K562 (cell line): ENCODE measurements at regions not wholly inside any gene's neighbourhood (a gene's known extent, or its start where the extent isn't known, plus 50 kb on each side); places are given as distances from the start of the nearest gene placed in this dataset.
"Not testable (repeated sequence)": the region's sequence is repeated elsewhere in the genome, so short reads cannot be mapped to it uniquely, and the experiment has no call there.

Experiments used
- ATAC-seq: fragments of 200-7000 bp; cut with Tn5 transposase; 3 replicates; pipeline ENCODE4 v1.9.1; 2020; ENCODE audit warnings: moderate library complexity
- BruUV-seq: library from RNA; stranded (reverse); fragments of 400-500 nt; replicated peaks from 2 replicates; lab custom pipeline; 2021; lab: Mats Ljungman, UMichigan
- CTCF ChIA-PET: fragments of 300-600 bp; formaldehyde crosslinking; extraction: SDS; loops from one replicate; lab custom pipeline; 2021; ENCODE audit warnings: low intra/inter-chr PET ratio; lab: Yijun Ruan, JAX
- POLR2A ChIA-PET: fragments of 300-600, 350-650 bp; sonication (Branson Sonifier 250); formaldehyde crosslinking; extraction: SDS; loops from one replicate; lab custom pipeline; 2021; ENCODE audit warnings: antibody characterized with exemption, inconsistent platforms; lab: Yijun Ruan, JAX
- DNase-seq, 4 experiments: peaks; one replicate each; pipeline versions ENCODE4 v3.0.0 to v3.0.0-alpha.2; 2011 to 2018; ENCODE audit warnings: low spot score in 3 of 4, mixed read lengths in 3 of 4; ENCODE audit errors: extremely low read depth in 1 of 4
- FAIRE-seq: peaks from 2 replicates; lab custom pipeline; 2011; peaks lifted over from hg19 to GRCh38; lab: Jason Lieb, UNC
- H2AFZ ChIP-seq: 2 replicates; pipeline ENCODE4 v1.6.0; 2011; ENCODE audit warnings: low read depth, low read length, control low read depth, inconsistent platforms
- H3K27ac ChIP-seq: fragments of 200-600 bp; 3 replicates; pipeline ENCODE4 v1.8.0; 2011; ENCODE audit warnings: low read depth, mild to moderate bottlenecking, control low read depth, inconsistent platforms, low read length, moderate library complexity, mixed read lengths; ENCODE audit errors: extremely low read depth
- H3K27me3 ChIP-seq, 2 experiments: fragments of 300-600 bp in 1 of 2; 2 replicates in 1 of 2; 3 replicates in 1 of 2; pipeline versions ENCODE4 v1.6.0 to v1.8.0; 2011; ENCODE audit warnings: inconsistent platforms in 2 of 2, low read length in 2 of 2, mild to moderate bottlenecking in 1 of 2, mixed read lengths in 1 of 2, moderate library complexity in 1 of 2; ENCODE audit not compliant: control insufficient read depth in 2 of 2, insufficient read depth in 2 of 2
- H3K36me3 ChIP-seq: fragments of 300-600 bp; 3 replicates; pipeline ENCODE4 v1.8.0; 2011; ENCODE audit warnings: mild to moderate bottlenecking, low read length, inconsistent platforms; ENCODE audit not compliant: control insufficient read depth, insufficient read depth
- H3K4me1 ChIP-seq, 2 experiments: fragments of 200-600 bp in 1 of 2; replicated peaks in 1 of 2; 2 replicates in 1 of 2; 3 replicates in 1 of 2; pipeline versions ENCODE4 v1.5.1 to v1.8.0; 2011; ENCODE audit warnings: inconsistent platforms in 2 of 2, low read length in 2 of 2, mild to moderate bottlenecking in 1 of 2, mixed read lengths in 1 of 2, moderate library complexity in 1 of 2; ENCODE audit not compliant: control insufficient read depth in 2 of 2, insufficient read depth in 2 of 2
- H3K4me2 ChIP-seq: 2 replicates; pipeline ENCODE4 v1.6.1; 2011; ENCODE audit warnings: low read length, control low read depth, inconsistent platforms, mixed read lengths; ENCODE audit not compliant: insufficient read depth
- H3K4me3 ChIP-seq: fragments of 200-600 bp; sonication (generic), shearing (Covaris generic); 2 replicates; pipeline ENCODE4 v1.5.1; 2016; ENCODE audit warnings: control low read depth, inconsistent platforms
- H3K79me2 ChIP-seq: fragments of 200-600 bp; 3 replicates; pipeline ENCODE4 v1.8.0; 2011; ENCODE audit warnings: low read length, inconsistent platforms; ENCODE audit not compliant: control insufficient read depth, insufficient read depth
- H3K9ac ChIP-seq, 2 experiments: 2 replicates each; pipeline versions ENCODE4 v1.6.0 to v1.6.1; 2011; ENCODE audit warnings: low read depth in 2 of 2, low read length in 2 of 2, control low read depth in 1 of 2, inconsistent platforms in 1 of 2, mild to moderate bottlenecking in 1 of 2, mixed read lengths in 1 of 2; ENCODE audit not compliant: insufficient read depth in 1 of 2
- H3K9me1 ChIP-seq: one replicate; pipeline ENCODE4 v1.6.0; 2011; ENCODE audit warnings: inconsistent platforms, mild to moderate bottlenecking, low read length, moderate library complexity; ENCODE audit not compliant: control insufficient read depth, insufficient read depth
- H3K9me3 ChIP-seq: replicated peaks from 2 replicates; pipeline ENCODE4 v1.5.1; 2011; ENCODE audit warnings: low read depth, low read length, inconsistent platforms; ENCODE audit not compliant: control insufficient read depth, insufficient read depth
- H4K20me1 ChIP-seq: replicated peaks from 2 replicates; pipeline ENCODE4 v1.6.1; 2011; ENCODE audit warnings: low read length, inconsistent platforms, mixed read lengths; ENCODE audit not compliant: control insufficient read depth, insufficient read depth
- PYGO2 ChIP-seq: fragments of 450-650 bp; IDR thresholded peaks from 2 replicates; pipeline ENCODE4 v1.6.1; 2016; ENCODE audit warnings: mild to moderate bottlenecking, missing genetic modification characterization, moderate library complexity, missing compliant biosample characterization
- RBM25 ChIP-seq: fragments of 200-400 bp; formaldehyde crosslinking; IDR thresholded peaks from 2 replicates; pipeline ENCODE4 v1.6.1; 2018; ENCODE audit warnings: low read length, low read depth, moderate library complexity; ENCODE audit not compliant: severe bottlenecking
- ZNF146 ChIP-seq: IDR thresholded peaks from one replicate; pipeline ENCODE4 v1.6.1; 2018; ENCODE audit warnings: missing compliant biosample characterization; ENCODE audit not compliant: unreplicated experiment
- WGBS: fragments of 100-300 bp; shearing (Covaris generic); methylation state at CpG from one replicate; pipeline ENCODE4 v1.1.6; 2016; ENCODE audit warnings: low coverage, mixed read lengths; ENCODE audit not compliant: insufficient coverage; ENCODE audit errors: missing lambda C conversion rate; 5-methylcytosine and 5-hydroxymethylcytosine counted together
- in situ Hi-C: fragments of 300-500 bp; cut with MboI; formaldehyde crosslinking; loops from 4 replicates; pipeline ENCODE4 v1.15.0; 2018; ENCODE audit warnings: inconsistent platforms, mixed read lengths
- intact Hi-C: fragments of 100-400 bp; cut with micrococcal nuclease; formaldehyde crosslinking; loops from 2 replicates; pipeline ENCODE4 v1.14.2; 2022

- H3K4me2 ChIP-seq, FAIRE-seq, in situ Hi-C loops, H3K4me3 ChIP-seq, ATAC-seq, H3K27me3 ChIP-seq, H3K36me3 ChIP-seq, H2AFZ ChIP-seq, H3K79me2 ChIP-seq, intact Hi-C loops, H3K9ac ChIP-seq, H3K27ac ChIP-seq, H3K9me3 ChIP-seq, H3K4me1 ChIP-seq, CTCF ChIA-PET, DNase-seq, POLR2A ChIA-PET, BruUV-seq, H3K9me1 ChIP-seq: not testable (repeated sequence)
- 0% methylated on average over 1 of the region's 7 CpGs for WGBS
- TF ChIP-seq RBM25 (peak; percentile 32), ZNF146 (CRISPR knock-in tag) (peak; percentile 78)
- TF ChIP-seq, all 486 proteins: peak for 2; not testable (repeated sequence) for 484
- H4K20me1 ChIP-seq, result not testable (repeated sequence)
Observed at GRCh38 chrX:120729506-120730255, 99.8 kb upstream of the C1GALT1C1 start.

DNA sequence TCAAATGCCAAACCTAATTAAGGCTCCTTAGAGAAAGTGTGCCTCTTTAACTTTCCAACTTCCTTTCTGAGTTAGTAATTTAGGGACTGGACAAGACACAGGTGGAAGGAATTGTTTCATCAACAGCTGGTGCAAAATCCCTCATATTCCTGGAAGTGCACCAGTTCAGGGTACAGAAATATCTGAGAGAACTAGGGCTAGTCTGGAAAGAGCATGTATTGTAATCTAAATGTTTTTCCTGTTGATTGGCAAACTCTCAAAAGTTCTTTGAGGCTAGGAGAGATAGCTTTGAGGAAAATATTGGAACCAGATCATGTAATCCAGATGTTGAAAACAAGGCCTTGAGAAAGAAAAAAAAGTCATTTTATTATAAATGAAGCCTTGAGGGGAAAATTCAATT is 98.1 kb upstream of the C1GALT1C1 start:
- intact Hi-C loops, result no loop called here
- H3K79me2 ChIP-seq, result no peaks in the 10 kb centered on the region
- H3K4me2 ChIP-seq, result no peak overlapping the region
- H3K27me3 ChIP-seq, result peaks cover 0 to 3% of the 10 kb centered on the region in 2 experiments; a peak in 3 of 5 replicates
- H3K9ac ChIP-seq, result no peak overlapping the region
- POLR2A ChIA-PET, result interaction anchor here (0.8 kb wide), 1 partner anchor 13 kb away, joined by 3 read pairs; no protein-coding TSS in a partner anchor
- no peak for TF ChIP-seq PYGO2 (tag)
- no peaks in the 10 kb centered on the region for H3K9me1 ChIP-seq
- DNase-seq, result no peak
- CTCF ChIA-PET, result no interaction called here
- H4K20me1 ChIP-seq, result no peaks in the 10 kb centered on the region
- in situ Hi-C loops, result no loop called here
- BruUV-seq, result no TSS peak
- H3K4me1 ChIP-seq, result no peaks in the 10 kb centered on the region; a peak in 1 of 5 replicates
- H3K4me3 ChIP-seq, result no peak overlapping the region
- H2AFZ ChIP-seq, result no peak overlapping the region
- H3K27ac ChIP-seq, result no peak overlapping the region
- ATAC-seq, result no peak
- H3K9me3 ChIP-seq, result no peaks in the 10 kb centered on the region
- H3K36me3 ChIP-seq, result no peaks in the 10 kb centered on the region
- no peak for FAIRE-seq
